Right renal pelvis (tissue), 4 donors: ENCODE measurements at regions not wholly inside any gene's neighbourhood (a gene's known extent, or its start where the extent isn't known, plus 50 kb on each side); places are given as distances from the start of the nearest gene placed in this dataset.

Experiments
- DNase-seq, 4 donors: peaks; one replicate each; pipeline ENCODE4 v3.0.0-alpha.2; 2013; ENCODE audit warnings: low read depth in 4 of 4, low spot score in 3 of 4, missing footprints in 1 of 4

DNA sequence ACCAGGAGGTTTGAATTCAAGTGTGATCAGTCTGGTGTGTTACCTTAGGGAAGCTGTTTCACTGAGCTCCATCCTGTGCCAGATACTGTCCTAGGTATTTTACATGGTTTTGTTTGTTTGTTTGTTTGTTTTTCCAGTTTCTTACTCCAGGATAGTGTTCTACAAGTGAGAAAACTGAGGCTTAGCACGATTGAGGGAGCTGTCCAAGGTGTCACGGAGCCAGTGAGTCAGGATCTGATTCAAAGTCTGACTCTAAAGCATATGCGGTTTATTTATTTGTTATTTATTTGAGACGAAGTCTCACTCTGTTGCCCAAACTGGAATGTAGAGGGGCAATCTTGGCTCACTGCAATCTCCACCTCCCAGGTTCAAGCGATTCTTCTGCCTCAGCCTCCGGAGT, 79.7 kb upstream of the GNG2 start:
- no peak for DNase-seq

DNA sequence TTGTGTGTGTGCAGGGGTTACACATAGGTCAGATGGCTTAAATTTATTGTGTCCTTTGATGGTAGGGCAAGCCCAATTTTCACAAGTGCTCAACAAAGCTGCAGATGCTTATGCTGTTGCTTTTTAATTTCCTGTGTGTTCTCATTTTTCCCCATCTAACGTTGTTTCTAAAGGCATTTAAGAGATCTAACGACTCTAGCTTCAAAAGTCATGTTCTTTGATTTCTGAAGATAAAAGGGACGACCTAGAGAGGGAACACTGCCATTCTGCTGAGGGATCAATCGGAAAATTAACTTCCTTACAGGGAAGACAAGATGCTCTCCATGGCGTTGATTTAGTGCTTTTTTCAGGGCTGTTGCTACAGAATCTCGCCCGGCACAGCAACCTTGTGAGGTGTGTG, 79.0 kb upstream of the GNG2 start:
- DNase-seq, result no peak

DNA sequence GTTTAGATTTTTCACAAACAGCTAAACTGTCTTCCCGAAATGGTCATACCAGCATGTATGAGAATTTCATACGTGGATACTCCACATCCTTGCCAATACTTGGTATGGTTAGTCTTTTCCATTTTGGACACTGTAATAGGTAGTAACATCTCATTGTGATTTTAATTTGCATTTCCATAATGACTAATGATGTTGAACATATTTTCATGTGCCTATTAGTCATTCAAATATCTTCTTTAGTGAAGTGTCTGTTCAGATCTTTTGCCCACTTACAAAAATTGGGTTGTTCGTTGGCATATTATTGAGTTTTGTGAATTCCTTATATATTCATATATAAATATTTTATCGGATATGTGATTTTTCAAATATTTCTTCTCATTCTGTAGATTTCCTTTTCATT, 78.0 kb upstream of the GNG2 start:
- no peak for DNase-seq

DNA sequence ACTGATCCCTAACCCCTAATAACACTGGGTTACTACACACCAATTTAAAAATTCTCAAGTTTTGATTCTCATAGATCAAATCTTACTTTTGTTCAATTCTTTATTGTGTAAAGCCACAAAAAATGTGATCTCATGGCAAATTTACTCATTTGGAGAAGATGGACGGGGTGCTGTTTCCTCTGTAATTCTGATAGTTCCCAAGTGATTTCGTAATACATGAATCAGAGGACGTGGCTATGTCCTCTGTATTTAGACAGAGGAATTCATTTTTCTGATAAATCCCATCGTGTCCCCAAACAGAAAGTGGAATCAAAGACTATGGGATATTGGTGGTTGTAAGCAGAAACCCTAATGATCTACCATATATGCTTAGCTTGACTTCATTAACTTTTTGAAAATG, 76.6 kb upstream of the GNG2 start:
- no peak for DNase-seq

DNA sequence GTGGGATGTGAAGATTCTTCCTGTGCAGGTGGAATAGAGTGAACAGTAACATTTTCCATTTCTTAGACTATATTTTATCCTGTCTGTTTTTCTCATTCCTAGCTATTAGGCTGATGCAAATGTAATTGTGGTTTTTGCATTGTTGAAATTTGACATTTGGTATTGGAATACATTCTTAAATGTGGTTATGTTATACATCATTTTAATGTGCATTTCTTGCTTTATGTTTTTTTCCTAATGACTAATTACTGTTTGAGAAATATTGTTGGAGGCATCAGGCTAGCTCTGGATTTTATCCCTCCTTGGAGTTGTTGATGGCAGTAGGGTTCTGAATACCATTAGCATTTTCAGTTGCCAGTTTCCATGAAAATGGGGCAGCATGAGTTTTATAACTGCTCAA, 75.9 kb upstream of the GNG2 start:
- no peak for DNase-seq

DNA sequence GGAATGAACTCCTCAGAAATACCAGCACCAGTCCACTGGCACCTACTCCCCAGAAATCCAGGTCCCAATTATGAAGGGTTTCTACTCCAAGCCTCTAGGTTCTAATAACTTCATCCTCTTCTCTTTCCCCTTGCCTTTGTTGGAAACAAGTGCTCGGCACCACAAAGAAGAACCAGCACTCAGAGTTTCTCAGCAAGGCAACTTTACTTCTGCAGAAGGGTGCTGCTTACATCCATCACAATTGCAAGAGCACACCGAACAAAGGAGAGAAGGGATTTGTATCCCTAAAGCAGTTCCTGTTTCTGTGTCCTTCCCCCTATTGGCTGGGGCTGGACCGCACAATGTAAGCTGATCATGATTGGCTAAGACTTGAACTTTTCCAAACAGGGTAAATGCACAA, 74.2 kb upstream of the GNG2 start:
- no peak for DNase-seq

DNA sequence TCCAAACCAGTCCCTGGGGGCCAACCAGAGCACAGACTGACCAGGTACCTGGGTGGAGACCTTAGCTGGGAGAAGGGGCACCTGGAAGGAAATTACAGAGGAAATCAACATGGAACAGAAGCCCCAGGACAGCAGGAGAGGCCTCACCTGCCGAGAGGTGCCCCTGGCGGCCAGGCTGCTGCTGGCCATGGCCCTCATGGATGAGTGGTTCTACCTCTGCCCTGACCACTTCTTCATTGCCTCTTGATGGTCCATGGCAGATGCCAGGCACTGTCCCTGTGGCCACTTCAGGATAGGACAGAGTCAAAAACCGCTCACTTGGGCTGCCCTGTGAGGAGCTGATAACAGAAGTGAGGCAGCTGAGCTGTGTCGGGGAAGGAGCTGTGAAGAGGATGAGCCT, 73.1 kb upstream of the GNG2 start:
- no peak for DNase-seq

DNA sequence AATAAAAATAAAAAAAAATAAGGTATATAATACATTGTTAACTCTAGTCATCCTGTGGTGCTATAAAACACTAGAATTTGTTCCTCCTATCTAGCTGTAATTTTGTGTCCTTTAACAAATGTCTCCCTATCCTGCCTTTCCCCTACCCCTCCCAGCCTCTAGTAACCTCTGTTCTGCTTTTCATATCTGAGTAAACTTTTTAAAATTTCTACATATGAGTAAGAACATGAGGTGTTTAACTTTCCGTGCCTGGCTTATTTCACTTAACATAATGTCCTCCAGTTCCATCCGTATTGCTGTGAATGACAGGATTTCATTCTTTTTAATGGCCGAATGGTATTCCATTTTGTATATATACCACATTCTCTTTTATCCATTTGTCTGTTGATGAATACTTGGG, 71.3 kb upstream of the GNG2 start:
- DNase-seq, result no peak

DNA sequence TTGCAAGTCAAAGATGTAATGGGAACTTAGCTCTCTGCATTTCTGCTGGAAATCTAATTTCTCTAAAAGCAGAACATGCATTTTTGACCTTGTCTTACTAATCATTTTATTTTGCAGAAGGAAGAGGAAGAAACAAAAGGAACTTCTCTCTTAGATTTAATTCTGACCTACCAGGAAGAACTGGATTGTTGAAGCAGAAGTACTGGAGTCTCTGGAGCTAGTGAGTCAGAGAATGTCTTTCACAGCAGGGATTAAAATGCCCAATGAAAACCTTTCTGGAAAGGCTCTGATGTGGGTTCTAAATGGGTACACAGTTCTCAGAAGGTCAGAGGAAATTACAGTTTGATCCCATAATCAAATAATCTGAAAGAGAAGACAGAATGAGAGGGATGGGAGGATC, 70.8 kb upstream of the GNG2 start:
- DNase-seq, result no peak

DNA sequence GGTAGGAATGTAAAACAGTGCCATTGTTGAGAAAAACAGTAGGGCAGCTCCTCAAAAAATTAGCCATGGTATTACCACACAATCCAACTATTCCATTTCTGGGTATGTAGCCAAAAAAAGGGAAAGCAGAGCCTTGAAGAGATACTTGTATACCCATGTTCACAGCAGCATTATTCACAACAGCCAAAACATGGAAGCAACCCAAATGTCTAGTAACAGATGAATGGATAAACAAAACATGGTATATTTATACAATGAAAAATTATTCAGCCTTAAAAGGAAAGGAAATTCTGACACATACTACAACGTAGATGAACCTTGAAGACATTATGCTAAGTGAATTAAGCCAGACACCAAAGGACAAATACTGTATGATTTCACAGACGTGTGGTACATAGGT, 67.6 kb upstream of the GNG2 start:
- DNase-seq, result no peak

DNA sequence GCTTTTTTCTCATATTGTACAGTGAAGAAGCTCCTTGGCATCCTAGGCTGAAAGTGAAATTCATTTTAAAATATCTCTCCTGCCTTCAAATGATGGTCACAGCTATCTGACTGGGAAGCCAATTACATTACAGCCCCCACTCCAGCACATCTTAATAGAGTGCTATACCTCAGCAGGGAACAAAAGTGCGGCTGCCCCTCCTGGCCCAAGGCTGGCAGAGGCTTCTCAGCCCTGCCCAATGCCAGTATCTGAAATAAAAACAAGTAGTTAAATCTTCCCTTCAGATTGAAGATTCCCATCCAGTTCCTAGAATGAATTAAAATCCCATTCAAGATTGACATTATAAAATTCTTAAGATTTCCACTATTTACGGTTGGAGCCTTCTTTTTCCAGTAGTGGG, 54.9 kb upstream of the GNG2 start:
- DNase-seq, result no peak

DNA sequence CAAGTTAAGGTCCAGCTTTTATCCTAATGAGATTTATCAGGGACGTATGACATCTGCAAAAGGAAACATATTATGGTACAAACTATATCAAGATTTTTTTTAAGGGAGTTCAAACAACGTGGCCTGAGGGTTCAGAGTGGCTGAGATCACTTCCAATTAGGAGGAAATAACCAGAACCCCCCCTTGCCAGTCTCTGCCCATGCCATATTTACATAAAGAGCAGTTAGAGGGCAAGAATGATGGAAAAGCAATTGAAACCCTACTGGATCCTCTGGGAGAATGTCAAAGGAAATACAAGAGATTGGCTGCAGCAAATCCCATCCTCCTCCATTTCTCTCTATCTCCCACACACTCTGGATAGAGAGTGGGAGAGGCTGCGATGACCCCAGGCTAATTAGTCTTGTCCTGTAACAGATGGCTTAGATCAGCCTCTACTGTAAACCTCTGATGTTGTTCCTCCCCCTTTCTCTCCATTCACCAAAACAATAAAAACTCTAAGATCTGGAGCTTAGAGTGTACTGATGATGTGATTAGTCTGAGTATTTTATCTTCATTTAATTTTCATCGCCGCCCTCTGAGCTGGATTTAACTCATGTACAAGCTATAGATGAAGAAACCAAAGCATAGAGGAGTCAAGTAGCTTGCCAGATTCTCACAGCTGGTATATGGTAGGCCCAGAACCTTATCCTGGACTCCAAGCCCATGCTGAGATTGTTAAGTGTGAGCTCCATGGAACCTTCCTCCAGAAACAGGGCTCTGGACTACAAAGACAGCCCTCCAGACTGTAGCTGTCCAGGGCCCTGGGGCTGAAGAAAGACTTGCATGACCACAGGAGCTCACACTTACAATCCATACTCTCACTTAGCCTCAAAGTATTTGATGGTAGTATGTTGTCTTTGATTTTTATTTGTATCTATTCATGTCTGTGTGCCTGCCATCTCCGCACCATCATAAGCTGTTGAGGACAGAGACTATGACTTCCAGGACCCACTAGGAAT, 54.1 kb upstream of the GNG2 start:
- peak; percentile 54 to 78 (median 68) for DNase-seq

DNA sequence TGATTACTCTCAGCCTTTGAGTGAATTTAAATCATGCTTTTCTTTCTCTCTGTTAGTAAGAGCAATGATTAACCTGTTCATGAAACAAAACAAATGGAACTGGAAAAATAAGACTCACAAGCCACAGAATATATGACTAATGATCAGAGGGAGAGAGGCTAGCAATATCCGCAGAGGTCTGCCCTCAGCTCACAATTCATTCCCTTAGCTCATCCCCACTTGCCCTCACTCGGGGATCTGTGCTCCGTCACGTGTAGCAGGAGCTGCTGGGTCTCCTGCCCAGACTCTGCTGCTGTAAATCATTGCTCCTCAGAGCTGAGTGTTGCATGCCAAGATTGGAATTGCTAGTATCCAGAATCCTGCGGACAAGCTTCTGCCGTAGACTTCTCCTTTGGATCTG, 53.1 kb upstream of the GNG2 start:
- DNase-seq, result peak in 1 of 4 donors; percentile 31
